NCI-H82 (cell line): ENCODE measurements at regions not wholly inside any gene's neighbourhood (a gene's known extent, or its start where the extent isn't known, plus 50 kb on each side); places are given as distances from the start of the nearest gene placed in this dataset.

Experiments
- DNase-seq: peaks from one replicate; lab custom pipeline; 2025; lab: John Stamatoyannopoulos, UW

DNA sequence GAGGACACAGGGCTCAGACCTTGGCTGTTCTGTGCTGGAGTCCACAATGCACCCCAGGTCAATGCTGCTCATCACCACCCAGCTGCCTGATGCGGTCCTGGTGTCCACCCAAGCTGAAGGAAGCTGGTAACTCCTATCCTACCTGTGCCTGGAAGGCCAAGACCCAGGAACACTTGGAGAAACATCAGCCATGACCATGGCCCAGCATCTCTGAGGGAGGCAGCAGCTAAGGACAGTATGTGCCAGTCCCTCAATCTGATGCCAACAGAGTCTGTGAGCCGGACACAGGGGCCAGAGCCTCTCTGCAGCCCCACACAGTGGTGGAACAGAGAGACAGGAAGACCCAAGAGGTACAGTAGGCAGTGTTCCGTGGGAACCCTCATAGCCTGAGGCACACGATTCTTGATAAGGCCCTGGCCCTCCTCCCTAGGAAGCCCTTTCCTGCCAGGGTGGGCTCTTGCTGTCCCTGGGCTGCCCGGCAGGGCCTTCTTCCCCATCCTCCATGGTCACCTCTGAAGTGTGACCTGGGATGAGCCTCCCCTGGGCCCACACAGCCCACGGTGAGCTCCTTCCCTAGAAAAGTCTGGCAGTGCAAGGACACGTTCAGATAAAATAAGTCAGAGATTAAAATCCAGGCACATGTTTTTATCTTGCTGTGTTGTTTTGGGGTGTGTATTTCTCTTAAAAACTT lies 170.7 kb downstream of the THBS2 start:
- DNase-seq: no peak

DNA sequence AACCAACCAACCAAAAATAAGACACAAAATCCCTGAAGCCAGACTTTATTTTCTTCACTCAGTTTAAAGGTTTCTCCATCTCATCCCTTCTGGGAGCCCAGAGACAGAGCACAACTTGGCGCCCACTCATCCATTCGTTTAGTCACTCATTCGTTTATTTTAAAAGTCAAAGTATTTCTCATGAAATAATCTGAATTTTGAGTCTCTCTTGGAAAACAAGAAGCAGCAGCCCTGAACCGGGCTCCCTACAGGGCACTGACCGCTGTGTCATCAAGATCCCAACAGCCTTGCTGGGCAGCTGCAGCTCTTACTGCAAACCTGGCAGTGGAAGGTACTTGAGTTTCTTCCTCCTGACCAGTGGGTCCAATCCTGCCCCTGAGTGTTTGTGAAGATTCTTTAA lies 171.6 kb downstream of the THBS2 start:
- no peak for DNase-seq

- no peak for DNase-seq
These were observed 172.4 kb downstream of the THBS2 start for GRCh38 chr6:169081248-169081647.

DNA sequence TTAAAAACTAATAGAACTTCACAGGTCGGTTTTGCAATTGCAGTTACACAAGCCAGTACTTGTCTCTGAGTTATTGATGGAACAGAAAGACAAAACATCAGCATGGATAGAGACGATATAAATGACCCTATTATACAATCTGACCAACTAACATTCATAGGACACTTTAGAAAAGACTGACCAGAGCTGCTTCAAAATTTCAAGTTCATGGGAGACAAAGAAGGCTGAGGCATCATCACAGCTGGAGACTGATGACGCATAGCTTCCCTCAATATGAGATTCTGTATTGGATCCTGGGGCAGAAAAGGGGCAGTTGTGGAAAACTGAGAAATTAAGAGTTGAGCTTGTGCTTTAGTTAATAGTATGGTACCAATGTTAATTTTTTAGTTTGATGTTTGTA lies 174.0 kb downstream of the THBS2 start:
- no peak for DNase-seq

DNA sequence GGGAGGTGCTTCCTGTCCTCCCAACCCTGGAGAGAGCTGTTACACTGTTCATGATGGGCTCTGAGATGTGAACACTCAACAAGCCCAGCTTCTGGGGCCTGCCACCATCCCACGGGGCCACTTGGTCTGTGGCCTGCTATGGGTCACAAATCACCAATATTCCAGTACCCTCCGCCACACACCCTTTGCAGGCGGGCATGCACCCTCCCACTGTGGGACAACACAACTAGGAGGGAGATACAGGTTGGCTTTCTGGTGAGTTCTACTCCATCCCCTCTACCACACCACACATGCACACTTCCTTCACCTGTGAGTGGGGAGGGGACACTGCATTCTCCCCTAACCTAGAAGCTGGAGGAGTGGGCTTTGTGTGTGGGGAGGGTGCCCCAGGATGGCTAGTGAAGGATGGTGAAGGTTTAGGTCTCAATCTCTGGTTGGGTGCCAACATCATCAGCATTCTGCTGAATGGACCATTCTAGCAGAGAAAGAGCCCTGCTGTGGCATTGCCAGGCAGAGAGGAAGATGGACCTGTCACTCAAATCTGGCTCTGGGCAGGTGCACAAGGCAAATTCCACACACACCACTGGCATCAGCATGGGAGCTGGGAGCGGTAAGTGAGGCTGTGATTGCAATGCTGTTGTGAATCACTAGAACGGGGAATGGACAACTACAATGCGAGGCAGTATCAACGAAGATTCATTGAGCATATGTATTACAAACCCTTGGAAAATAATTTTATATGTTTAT lies 175.1 kb downstream of the THBS2 start:
- no peak for DNase-seq

- no peak for DNase-seq
These were observed 177.6 kb downstream of the THBS2 start for GRCh38 chr6:169075915-169076654.

- DNase-seq: no peak
These were observed 178.3 kb downstream of the THBS2 start for GRCh38 chr6:169075211-169075914.

GRCh38 chr6:169074526-169074925 lies 179.1 kb downstream of the THBS2 start:
- DNase-seq: no peak

GRCh38 chr6:169073311-169073710 lies 180.3 kb downstream of the THBS2 start:
- DNase-seq: no peak

DNA sequence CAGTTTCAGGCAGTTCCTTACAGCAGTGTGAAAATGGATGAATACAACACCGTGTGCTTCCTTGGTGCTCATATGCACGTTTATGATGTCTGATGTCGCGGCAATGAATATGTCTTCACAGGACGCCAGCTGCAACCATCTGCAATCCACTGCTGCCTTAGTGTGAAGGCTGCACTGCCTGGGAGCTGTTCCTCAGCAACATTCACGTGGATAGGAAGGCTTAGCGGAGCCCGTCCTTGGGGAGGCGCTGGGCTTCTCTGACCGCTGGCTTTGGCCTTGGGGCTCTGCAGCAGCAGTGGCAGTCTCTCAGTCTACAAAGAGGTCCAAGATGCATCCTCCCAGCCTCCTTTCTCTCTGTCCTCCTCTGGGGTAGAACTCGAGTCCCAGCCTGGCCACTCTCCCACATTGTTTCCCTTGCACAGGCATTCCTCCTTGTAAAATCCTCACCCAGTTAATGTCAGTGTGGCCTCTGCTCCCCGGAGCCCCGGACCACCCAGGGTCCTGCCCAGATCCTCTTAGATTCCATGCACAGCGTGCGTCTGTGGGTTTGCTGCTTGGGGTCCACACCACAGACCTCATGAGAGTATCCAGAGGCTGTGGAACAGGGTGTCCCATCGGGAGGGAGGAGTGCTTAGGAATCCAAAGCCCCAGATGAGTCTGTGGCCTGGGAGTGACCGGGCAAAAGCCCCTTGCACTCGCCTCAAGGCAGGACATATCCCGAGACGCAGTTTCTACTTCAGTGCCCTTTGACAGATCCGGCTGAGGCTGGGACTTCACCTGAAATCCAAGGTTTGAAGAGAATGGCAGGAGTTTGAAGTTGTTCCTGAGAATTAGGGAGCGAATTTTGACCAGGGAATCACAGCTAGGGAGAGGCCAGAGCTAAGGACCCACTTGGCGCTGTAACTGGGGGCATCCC lies 181.3 kb downstream of the THBS2 start:
- DNase-seq: no peak

GRCh38 chr6:169071394-169071793 lies 182.3 kb downstream of the THBS2 start:
- no peak for DNase-seq

DNA sequence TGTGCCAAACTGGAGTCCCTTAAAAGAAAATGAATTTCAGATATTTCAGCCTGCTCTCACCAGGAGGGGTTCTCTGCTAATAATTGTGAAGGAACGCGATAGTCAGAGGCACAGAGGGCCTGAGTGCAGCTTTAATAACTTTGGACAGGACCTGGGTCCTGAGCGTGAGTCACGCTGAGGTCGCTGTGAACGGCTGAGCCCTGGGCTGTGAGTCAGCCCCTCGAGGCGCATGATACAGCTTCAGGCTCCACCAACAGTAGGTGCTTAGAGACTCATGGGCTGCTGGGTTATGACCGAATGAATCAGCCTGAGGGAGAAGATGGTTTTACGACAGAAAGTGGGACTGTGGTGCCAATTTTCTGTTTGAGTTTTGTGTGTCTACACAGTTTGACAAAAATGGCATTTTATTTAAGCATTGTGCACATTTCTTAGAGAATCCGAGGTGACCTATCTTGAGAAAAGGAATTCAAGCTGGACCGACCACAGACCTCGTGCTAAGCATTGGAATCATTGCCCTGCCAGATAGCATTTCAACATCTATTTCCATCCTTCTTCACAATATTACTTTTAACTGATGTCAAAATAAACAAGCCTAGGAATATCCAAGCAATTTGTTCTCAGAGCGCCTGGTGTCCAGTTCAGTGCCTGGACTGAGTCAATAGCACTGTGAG lies 183.0 kb downstream of the THBS2 start:
- no peak for DNase-seq

- no peak for DNase-seq
These were observed 184.3 kb downstream of the THBS2 start for GRCh38 chr6:169069356-169069755.

DNA sequence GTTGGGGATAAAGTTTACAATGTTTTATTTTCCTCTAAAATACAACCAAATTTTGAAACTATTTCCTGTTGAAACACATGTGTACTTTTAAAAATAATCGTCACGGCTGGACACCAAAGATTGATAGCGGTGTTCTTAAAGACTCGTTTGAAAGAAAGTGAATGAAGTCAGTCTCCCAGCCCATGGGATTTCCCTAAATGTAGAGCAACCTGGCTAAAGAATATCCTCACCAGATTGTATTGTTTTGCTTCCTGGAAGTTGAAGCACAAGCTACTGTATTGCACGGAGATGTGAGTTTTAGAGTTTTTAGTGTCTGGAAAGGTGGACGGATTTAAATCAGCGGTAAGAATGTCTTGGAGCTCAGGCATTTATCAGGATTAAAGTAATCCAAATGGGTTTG lies 189.5 kb downstream of the THBS2 start:
- DNase-seq: peak; percentile 36

GRCh38 chr6:169062272-169062671 lies 191.4 kb downstream of the THBS2 start:
- DNase-seq: no peak

GRCh38 chr6:169058634-169059033 lies 195.0 kb downstream of the THBS2 start:
- DNase-seq: no peak

GRCh38 chr6:169052462-169052861 lies 201.2 kb downstream of the THBS2 start:
- DNase-seq: no peak

DNA sequence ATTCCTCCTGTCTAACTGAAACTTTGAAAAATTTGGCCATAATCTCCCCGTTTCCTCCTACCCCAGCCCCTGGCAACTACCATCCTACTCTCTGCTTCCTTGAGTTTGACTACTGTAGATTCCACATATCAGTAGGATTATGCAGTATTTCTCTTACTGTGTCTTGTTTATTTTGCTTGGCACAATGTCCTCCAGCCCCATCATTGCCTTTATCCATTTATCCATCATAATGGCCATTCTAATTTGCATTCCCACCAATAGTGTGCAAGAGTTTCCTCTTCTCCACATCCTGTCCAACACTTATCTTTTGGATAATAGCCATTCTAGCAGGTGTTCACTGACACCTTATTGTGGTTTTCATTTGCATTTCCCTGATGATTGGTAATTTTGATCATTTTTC lies 202.3 kb downstream of the THBS2 start:
- DNase-seq: no peak

DNA sequence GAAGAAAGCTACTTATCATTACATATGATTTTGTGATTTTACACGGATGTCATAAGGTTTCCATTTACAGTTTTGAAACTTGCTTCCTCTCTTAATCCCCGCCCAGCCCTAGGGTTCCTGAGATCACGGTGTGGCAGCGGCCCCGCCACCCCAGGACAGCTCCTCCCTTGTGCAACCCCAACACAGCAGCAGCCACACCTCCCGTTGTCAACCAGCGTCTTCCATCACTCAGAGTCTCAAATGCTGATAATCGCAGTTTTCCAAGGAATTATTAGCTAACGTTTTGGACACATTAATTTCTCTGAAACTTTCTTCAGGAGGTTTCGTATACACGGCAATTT lies 204.8 kb downstream of the THBS2 start:
- no peak for DNase-seq

- DNase-seq: no peak
These were observed 205.3 kb downstream of the THBS2 start for GRCh38 chr6:169048185-169048864.
